GM19438 (cell line): ENCODE measurements at regions not wholly inside any gene's neighbourhood (a gene's known extent, or its start where the extent isn't known, plus 50 kb on each side); places are given as distances from the start of the nearest gene placed in this dataset.
A peak's percentile ranks its signal among the peaks of the same experiment; 100 is the strongest.
"Not testable (repeated sequence)": the region's sequence is repeated elsewhere in the genome, so short reads cannot be mapped to it uniquely, and the experiment has no call there.

Source experiments
- ATAC-seq: cut with Tn5 transposase; IDR thresholded peaks from one replicate; pipeline ENCODE4 v1.9.1; 2021; ENCODE audit warnings: low read depth; ENCODE audit not compliant: unreplicated experiment

DNA sequence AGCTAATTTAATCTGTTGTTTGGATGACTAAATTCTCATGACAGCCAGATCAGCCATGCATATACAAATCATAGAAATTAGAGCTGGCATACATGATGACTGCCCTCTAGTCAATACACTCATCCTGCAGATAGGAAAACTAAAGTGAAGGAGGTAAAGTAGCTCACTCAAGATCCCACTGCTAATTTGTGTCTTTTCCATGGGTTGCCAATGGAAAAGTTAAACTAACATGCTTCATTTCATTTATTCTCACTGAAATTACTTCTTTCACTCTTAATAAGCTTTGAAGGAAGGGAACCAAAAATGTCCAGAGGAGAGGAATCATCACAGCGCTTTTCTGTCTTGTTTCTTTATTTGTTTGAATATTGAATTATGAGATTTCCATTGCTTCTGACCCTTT lies 308.2 kb downstream of the GJA1 start:
- no peak for ATAC-seq

DNA sequence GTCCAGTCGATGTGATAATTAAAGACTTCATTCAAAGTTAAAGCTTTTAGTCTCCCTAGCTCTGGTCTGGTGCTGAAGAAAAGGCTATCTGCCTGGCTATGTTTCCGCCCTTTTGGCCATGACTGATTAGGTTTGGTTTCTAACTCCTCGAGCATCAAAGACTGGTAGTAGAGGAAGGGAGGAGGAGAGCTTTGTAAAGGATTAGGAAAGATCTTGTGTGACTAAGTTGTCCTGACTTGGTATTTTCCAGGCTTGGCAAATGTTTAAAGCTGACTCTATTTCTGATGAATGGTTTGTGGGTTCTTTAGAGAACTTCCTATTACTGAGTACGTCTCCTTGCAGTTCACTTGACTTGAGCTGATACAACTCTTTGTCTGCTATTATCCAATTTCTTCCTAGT lies 312.9 kb downstream of the GJA1 start:
- no peak for ATAC-seq

- no peak for ATAC-seq
Measured at GRCh38 chr6:121748850-121749249, 313.4 kb downstream of the GJA1 start.

GRCh38 chr6:121755485-121755884 lies 320.0 kb downstream of the GJA1 start:
- ATAC-seq = no peak

DNA sequence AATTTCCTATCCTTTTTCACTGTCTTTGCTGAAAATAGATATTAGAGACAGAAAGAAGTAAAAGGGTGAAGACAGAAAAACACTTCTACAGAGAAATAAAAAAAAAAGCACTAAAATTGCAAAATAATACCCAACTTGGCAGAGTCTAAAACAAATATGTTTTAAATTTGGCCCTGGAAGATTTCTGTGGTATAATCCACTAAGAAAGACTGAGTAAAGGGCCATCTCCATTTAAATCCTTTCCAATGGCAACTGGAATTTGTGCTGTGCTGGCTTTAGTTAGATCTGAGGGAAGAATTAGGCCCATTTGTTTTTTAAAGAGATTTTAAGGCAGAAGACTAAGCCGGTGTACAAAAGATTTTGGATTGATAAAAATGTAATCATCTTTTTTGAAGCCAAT lies 321.2 kb downstream of the GJA1 start:
- ATAC-seq = no peak

DNA sequence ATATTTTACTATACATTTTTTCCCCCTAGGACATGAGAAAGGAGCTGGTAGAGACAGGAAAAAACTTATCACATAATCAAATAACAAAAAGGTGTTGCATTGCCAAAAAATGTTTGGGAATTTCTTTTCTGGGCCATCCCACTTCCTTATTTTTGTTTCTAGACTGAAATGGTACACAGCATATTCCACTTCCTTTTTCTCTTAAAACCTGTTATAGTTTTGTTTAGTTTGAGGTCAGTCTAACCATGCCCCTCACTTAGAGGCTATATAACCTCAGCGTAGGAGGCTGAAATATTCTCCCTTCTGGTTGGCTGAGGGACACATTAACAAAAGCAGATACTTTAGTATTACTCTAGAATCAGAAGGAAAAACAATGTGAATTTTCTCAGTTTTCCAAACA lies 323.9 kb downstream of the GJA1 start:
- no peak for ATAC-seq

- ATAC-seq = no peak
Measured at GRCh38 chr6:121760191-121760590, 324.7 kb downstream of the GJA1 start.

- ATAC-seq = no peak
Measured at GRCh38 chr6:121760745-121761144, 325.3 kb downstream of the GJA1 start.

DNA sequence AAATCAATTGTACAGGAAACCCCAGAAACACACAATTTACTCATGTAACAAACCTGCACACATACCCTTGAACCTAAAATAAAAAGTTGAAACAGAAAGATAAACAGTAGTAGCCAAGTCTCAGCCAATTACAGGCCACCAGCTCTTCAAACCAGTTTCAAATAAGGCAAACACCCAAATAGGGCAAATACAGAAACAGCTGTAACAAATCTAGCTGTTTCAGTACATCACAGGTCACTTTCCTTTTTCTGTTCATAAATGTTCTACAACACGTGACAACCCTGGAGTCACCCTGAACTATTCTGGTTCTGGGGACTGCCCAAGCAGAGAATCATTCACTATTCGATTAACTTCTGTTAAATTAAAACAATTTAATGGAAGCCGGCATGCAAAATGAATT lies 329.0 kb downstream of the GJA1 start:
- peak; percentile 75 for ATAC-seq

DNA sequence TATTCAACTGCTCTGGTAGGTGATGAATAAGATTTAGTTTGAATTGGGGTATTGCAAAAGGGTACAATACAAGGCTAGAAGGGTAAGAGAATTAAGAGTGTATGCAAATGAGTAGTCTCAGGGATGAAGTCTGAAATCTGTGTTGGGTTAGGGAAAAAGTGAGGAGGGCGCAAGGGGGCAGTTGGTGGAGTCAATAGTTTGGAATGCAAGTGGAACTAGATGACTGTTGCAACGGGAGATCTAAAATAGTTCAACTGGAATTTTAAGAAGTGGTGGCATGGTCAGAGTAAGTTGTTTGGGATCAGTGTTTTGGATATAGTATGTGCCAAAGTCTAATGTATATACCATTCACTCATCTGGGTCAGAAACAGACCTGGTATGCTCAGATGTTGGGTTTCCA lies 329.6 kb downstream of the GJA1 start:
- ATAC-seq = no peak

- ATAC-seq = no peak
Measured at GRCh38 chr6:121767211-121767610, 331.8 kb downstream of the GJA1 start.

DNA sequence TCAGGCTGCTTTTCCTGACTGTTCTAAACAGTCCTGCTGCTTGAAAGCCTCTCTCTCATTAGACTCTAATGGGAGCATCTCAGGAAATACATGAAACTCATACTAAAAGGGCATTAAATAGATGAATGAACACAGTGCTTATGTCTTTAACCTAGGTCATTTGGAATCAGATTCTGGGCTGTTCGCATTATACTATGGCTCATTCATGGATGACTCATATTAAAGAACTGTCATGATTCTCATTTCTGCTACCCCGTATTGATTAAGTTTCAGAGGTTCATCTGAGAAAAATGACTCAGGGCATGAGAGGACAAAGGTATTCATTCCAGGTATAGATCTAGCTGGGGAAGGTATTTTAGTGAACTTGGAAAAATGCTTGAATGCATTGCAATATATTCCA lies 335.5 kb downstream of the GJA1 start:
- no peak for ATAC-seq

DNA sequence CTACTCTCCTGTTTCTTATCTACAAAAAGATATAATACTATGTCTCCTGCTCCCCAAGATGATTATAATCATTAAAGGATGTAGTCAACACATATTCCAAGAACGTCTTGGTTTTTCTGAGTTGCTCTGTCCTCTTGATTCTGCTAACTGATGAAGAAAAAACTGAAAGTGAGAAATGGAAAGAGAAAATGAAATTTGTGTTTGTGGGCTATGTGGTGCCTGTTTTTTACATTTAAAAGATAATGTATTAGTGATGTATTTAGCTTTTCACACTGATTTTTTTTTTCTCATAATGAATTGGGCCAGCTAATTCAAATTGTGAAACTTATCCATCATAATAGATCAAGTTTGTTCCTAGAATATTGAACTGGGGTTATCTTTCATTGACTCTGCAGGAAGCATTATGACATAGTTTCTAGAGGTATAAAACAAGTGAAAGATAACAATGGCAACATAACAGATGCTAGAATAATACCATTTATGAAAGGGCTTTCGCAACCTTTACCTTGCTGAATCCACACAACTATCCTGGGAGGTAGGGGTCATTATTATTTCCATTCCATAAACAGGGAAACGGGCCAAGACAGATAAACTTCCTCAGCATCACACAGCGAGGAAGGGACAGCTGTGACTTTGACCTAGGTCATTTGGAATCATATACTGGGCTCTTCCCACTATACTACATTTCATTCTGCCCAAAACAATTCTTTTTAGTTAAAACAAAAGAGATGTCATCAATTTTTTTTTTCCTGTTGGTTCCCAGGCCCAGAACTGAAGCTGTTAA lies 336.7 kb downstream of the GJA1 start:
- ATAC-seq = peak; percentile 78

DNA sequence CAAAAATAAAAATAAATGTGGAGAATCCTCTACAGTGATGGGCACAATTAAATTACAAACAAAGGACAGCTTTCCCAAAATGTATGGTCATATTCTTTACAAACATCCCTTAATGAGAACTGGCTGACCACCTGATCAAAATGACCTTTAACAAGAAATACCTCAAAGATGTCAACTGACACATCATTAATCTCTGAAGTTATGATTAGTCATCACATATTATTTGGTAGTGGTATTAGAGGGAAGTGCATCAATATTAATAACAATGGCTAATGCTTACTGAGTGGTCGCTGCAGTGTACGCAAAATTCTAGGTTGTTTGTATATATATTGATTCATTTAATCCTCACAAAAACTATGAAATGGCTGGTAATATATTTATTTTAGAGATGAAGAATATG lies 340.6 kb downstream of the GJA1 start:
- no peak for ATAC-seq

DNA sequence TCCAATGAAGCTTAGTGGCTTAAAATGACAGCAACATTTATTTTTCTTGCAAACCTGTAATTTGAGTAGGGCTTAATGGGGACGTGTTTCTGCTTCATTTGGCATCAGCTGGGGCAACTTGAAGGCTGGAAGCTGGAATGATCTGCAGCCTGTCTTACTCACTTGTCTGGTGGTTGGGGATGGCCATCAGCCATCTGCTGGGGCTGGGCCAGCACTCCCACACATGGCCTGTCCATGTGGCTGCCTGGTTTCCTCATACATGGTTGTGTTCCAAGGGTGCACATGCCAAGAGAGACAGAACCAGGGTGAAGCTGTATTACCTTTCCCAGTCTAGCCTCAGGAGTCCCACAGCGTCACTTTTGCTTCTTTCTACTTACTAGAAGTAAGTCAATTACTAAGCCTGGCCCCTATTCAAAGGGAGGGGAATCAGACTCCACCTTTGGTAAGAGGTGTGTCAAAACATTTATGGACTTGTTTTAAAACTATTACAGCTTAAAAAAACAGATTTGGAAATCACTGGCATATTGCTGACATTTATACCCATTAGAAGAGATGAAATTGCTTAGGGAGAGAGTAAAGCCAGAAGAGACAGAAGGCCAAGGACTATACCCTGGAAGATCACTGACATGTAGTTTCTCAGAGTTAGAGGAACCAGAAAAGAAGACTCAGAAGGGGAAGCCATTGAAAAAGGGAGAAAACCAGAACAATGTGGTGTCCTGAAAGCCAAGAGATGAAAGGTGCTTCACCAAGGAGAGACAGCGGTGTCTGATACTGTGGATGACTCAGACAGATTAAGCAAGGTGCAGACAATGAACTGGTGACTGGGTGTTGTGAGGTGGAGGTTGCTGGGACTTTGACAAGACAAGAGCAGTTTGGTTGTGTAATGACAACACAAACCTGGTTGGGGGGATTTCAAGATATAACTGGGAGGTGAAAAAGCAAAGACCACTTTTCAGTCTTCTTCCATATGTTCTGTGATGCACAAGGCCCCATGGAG lies 345.2 kb downstream of the GJA1 start:
- no peak for ATAC-seq

DNA sequence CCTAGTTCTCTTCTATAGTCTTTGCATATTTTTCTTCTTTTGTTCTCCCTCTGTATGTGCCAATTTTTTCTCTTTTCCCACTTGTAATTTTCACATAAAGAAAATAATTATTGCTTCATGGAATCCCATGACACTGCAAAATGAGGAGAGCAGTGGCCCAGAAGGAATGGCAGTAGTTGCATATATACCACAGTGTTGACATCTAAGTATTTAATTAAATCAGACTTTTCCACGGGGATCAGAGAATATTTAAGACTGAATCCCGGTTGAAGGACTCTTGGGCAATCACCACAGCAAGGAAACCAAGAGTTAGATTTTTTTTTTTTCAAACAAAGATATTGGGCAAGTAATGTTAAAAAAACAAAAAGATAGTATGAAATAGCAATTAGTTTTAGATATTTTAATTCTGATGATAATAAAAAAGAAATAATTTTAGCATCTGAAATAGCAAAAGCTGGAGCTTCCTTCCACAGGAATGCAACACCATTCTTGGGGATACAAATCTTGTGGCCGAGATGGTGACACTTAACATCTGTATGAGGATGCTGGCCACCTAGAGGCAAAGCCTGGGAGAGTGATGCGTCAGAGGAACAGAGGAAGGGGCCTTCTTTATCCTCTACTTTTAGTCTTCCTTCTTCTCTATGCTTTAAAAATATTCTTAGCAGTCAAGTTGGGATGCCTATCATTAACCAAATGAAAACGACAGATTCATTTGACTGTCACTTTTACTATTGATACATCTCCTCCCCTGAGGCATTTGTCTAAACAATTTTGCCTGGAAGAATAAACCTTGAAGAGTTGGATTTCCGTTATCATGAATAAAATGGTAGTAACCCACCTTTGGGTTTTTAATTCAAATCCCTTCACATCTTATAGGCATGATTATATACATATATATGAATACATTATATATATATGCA lies 356.2 kb downstream of the GJA1 start:
- ATAC-seq = no peak

GRCh38 chr6:121794630-121795029 lies 359.2 kb downstream of the GJA1 start:
- ATAC-seq = no peak

GRCh38 chr6:121797598-121797997 lies 362.2 kb downstream of the GJA1 start:
- ATAC-seq = not testable (repeated sequence)

DNA sequence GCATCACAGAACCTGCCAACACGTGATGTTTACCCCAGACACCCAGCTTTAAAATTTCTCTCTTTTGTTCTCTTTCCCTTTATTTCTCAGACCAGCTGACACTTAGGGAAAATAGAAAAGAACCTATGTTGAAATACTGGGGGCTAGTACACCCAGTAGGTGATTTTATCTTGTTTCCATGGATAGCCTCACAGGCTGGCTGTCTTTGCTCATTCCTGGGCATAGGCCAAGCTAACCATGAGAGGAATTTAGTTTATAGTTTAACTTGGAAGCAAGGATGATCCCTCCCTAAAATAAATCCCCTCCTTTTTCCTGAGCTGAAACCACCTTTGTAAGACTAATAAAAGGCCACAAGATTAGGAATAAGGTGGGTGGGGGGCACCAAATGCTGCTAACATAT lies 362.7 kb downstream of the GJA1 start:
- not testable (repeated sequence) for ATAC-seq

GRCh38 chr6:121799574-121799973 lies 364.1 kb downstream of the GJA1 start:
- no peak for ATAC-seq

DNA sequence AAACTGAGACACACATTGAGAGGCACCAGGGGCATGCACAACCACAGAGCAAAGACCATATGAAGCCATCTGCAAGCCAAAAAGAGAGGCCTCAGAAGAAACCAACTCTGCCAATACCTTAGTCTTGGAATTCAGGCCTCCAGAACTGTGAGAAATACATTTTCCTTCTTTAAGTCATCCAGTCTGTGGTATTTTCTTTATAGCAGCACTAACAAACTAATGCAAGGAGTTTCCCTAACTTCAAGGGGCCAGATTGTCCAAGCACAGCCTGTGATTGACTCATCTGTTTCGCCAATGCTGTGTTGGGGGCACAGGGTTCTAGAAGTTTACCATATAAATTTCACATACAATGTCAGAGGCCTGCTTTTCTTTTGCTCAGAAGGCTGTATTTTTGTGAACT lies 364.6 kb downstream of the GJA1 start:
- ATAC-seq = no peak
